Uterus (tissue), 3 donors: ENCODE measurements at regions not wholly inside any gene's neighbourhood (a gene's known extent, or its start where the extent isn't known, plus 50 kb on each side); places are given as distances from the start of the nearest gene placed in this dataset.

ENCODE experiments used
- DNase-seq, 2 donors: peaks; one replicate each; pipeline ENCODE4 v3.0.0-alpha.2; 2019 to 2020
- H3K27ac ChIP-seq, 2 donors: fragments of 200-600 bp; sonication (generic); 1 replicate in 1 of 2; 2 replicates in 1 of 2; pipeline ENCODE4 v1.5.1; 2016 to 2018
- H3K27me3 ChIP-seq, 2 donors: fragments of 200-600 bp; sonication (generic); one replicate each; pipeline ENCODE4 v1.5.1; 2018 to 2019; ENCODE audit warnings: control low read depth in 1 of 2
- H3K36me3 ChIP-seq, 2 donors: fragments of 200-600 bp; sonication (generic); one replicate each; pipeline ENCODE4 v1.5.1; 2019; ENCODE audit warnings: control low read depth in 1 of 2
- H3K4me1 ChIP-seq, 2 donors: fragments of 200-600 bp; sonication (generic); one replicate each; pipeline ENCODE4 v1.5.1; 2018 to 2019; ENCODE audit warnings: control low read depth in 1 of 2
- H3K4me3 ChIP-seq, 2 donors: fragments of 200-600 bp; sonication (generic); 1 replicate in 1 of 2; 2 replicates in 1 of 2; pipeline ENCODE4 v1.5.1; 2018 to 2019; ENCODE audit warnings: mild to moderate bottlenecking in 1 of 2
- H3K9me3 ChIP-seq, 2 donors: fragments of 200-600 bp; sonication (generic); one replicate each; pipeline ENCODE4 v1.5.1; 2019; ENCODE audit warnings: control low read depth in 1 of 2
- CTCF ChIP-seq, 4 experiments: fragments of 200-600 bp in 2 of 4; fragments of 450-650 bp in 2 of 4; sonication (generic) in 2 of 4; IDR thresholded peaks; one replicate each; pipeline ENCODE4 v1.5.1; 2016 to 2019; ENCODE audit warnings: antibody characterized with exemption in 4 of 4, mild to moderate bottlenecking in 2 of 4, moderate library complexity in 1 of 4
- POLR2A ChIP-seq, 2 donors: fragments of 450-650 bp; IDR thresholded peaks; one replicate each; pipeline ENCODE4 v1.6.1; 2016; ENCODE audit warnings: antibody characterized with exemption in 2 of 2, mild to moderate bottlenecking in 1 of 2, moderate library complexity in 1 of 2
- intact Hi-C: fragments of 100-400 bp; cut with DNase I; formaldehyde crosslinking; loops from one replicate; pipeline ENCODE4 v1.15.1; 2023; ENCODE audit warnings: low total_unique reads
- donor health status: DM: yes; HTN: yes; CAD: no.

- H3K27ac ChIP-seq, result no peak overlapping the region
- DNase-seq, result no peak
- no peaks in the 10 kb centered on the region for H3K36me3 ChIP-seq
- TF ChIP-seq POLR2A (IDR thresholded peaks at IDR 0.05) (no peak), CTCF (IDR thresholded peaks at IDR 0.05) (no peak)
- no peak overlapping the region for H3K4me3 ChIP-seq
- no peaks in the 10 kb centered on the region for H3K9me3 ChIP-seq
- intact Hi-C loops, result no loop called here
- H3K4me1 ChIP-seq, result no peaks in the 10 kb centered on the region
- H3K27me3 ChIP-seq, result no peaks in the 10 kb centered on the region
These were observed 92.2 kb upstream of the DSEL start for GRCh38 chr18:67608615-67609273.

GRCh38 chr18:67608191-67608590 is 91.7 kb upstream of the DSEL start:
- TF ChIP-seq CTCF (IDR thresholded peaks at IDR 0.05), result no peak
- TF ChIP-seq POLR2A (IDR thresholded peaks at IDR 0.05), result no peak
- Histone ChIP-seq H3K27me3 (no peaks in the 10 kb centered on the region), H3K36me3 (no peaks in the 10 kb centered on the region), H3K9me3 (no peaks in the 10 kb centered on the region), H3K4me1 (no peaks in the 10 kb centered on the region), H3K27ac (no peak overlapping the region), H3K4me3 (no peak overlapping the region)
- DNase-seq, result no peak
- intact Hi-C loops, result no loop called here

- Histone ChIP-seq H3K9me3 (no peaks in the 10 kb centered on the region), H3K4me1 (no peaks in the 10 kb centered on the region), H3K27ac (no peak overlapping the region), H3K36me3 (no peaks in the 10 kb centered on the region), H3K27me3 (no peaks in the 10 kb centered on the region), H3K4me3 (no peak overlapping the region)
- DNase-seq, result no peak
- intact Hi-C loops, result no loop called here
- TF ChIP-seq CTCF (IDR thresholded peaks at IDR 0.05) (no peak), POLR2A (IDR thresholded peaks at IDR 0.05) (no peak)
These were observed 84.0 kb upstream of the DSEL start for GRCh38 chr18:67600181-67601180.

- H3K27ac ChIP-seq, result no peak overlapping the region
- no peak for TF ChIP-seq CTCF (IDR thresholded peaks at IDR 0.05)
- no peak for TF ChIP-seq POLR2A (IDR thresholded peaks at IDR 0.05)
- intact Hi-C loops, result no loop called here
- H3K9me3 ChIP-seq, result no peaks in the 10 kb centered on the region
- no peak for DNase-seq
- no peaks in the 10 kb centered on the region for H3K27me3 ChIP-seq
- H3K36me3 ChIP-seq, result no peaks in the 10 kb centered on the region
- no peaks in the 10 kb centered on the region for H3K4me1 ChIP-seq
- no peak overlapping the region for H3K4me3 ChIP-seq
These were observed 82.8 kb upstream of the DSEL start for GRCh38 chr18:67599277-67599676.

GRCh38 chr18:67597759-67598158 is 81.2 kb upstream of the DSEL start:
- H3K4me1 ChIP-seq, result no peaks in the 10 kb centered on the region
- intact Hi-C loops, result no loop called here
- TF ChIP-seq POLR2A (IDR thresholded peaks at IDR 0.05) (no peak), CTCF (IDR thresholded peaks at IDR 0.05) (no peak)
- H3K9me3 ChIP-seq, result no peaks in the 10 kb centered on the region
- no peak overlapping the region for H3K27ac ChIP-seq
- H3K4me3 ChIP-seq, result no peak overlapping the region
- H3K36me3 ChIP-seq, result no peaks in the 10 kb centered on the region
- H3K27me3 ChIP-seq, result no peaks in the 10 kb centered on the region
- DNase-seq, result no peak
